H1 (cell line): ENCODE measurements at regions not wholly inside any gene's neighbourhood (a gene's known extent, or its start where the extent isn't known, plus 50 kb on each side); places are given as distances from the start of the nearest gene placed in this dataset.

ENCODE experiments used
- CTCF ChIA-PET: fragments of 300-600 bp; sonication (Branson Sonifier 250); formaldehyde crosslinking; loops from one replicate; lab custom pipeline; 2021; ENCODE audit not compliant: partially characterized antibody; lab: Charles Lee
- POLR2A ChIA-PET: fragments of 300-600 bp; sonication (Branson Sonifier 250); formaldehyde crosslinking; loops from one replicate; lab custom pipeline; 2021; ENCODE audit warnings: inconsistent platforms; ENCODE audit not compliant: partially characterized antibody; lab: Charles Lee
- DNase-seq, 2 experiments: peaks; one replicate each; pipeline versions ENCODE4 v3.0.0 to v3.0.0-alpha.2; 2010 to 2022; ENCODE audit warnings: low spot score in 2 of 2, low read depth in 1 of 2, mixed read lengths in 1 of 2
- FAIRE-seq: peaks from 2 replicates; lab custom pipeline; 2011; peaks lifted over from hg19 to GRCh38; lab: Jason Lieb, UNC
- H2AFZ ChIP-seq: 2 replicates; pipeline ENCODE4 v1.8.1; 2012; ENCODE audit warnings: low read length, inconsistent platforms
- H2AK5ac ChIP-seq: 2 replicates; pipeline ENCODE4 v1.6.1; 2013; ENCODE audit warnings: low read depth, low read length
- H2BK120ac ChIP-seq: replicated peaks from 2 replicates; pipeline ENCODE3; 2013; ENCODE audit warnings: low read depth, low read length, inconsistent platforms
- H2BK12ac ChIP-seq: 2 replicates; pipeline ENCODE4 v1.6.1; 2013; ENCODE audit warnings: low read depth, low read length
- H2BK15ac ChIP-seq: 2 replicates; pipeline ENCODE4 v1.6.1; 2013; ENCODE audit warnings: low read length
- H2BK20ac ChIP-seq: 2 replicates; pipeline ENCODE4 v1.6.1; 2013; ENCODE audit warnings: low read length
- H2BK5ac ChIP-seq: 2 replicates; pipeline ENCODE4 v1.6.1; 2013; ENCODE audit warnings: low read depth, low read length
- H3K14ac ChIP-seq: 2 replicates; pipeline ENCODE4 v1.6.1; 2013; ENCODE audit warnings: inconsistent platforms; ENCODE audit not compliant: insufficient read length
- H3K18ac ChIP-seq: 2 replicates; pipeline ENCODE4 v1.6.1; 2013; ENCODE audit warnings: low read length; ENCODE audit errors: extremely low read depth
- H3K23ac ChIP-seq: 2 replicates; pipeline ENCODE4 v1.6.1; 2013; ENCODE audit warnings: inconsistent platforms; ENCODE audit not compliant: insufficient read length
- H3K23me2 ChIP-seq: 2 replicates; pipeline ENCODE4 v1.6.1; 2013; ENCODE audit warnings: low read depth, low read length
- H3K27ac ChIP-seq: 2 replicates; pipeline ENCODE4 v1.6.1; 2011; ENCODE audit warnings: low read depth, low read length, inconsistent platforms
- H3K27me3 ChIP-seq, 4 experiments: replicated peaks in 1 of 4; 1 replicate in 1 of 4; 2 replicates in 3 of 4; pipeline versions ENCODE4 v1.6.1 to v1.8.1; 2011 to 2013; ENCODE audit warnings: low read length in 3 of 4, mild to moderate bottlenecking in 3 of 4, inconsistent platforms in 2 of 4, mixed read lengths in 2 of 4, moderate library complexity in 1 of 4; ENCODE audit not compliant: control insufficient read depth in 3 of 4, insufficient read depth in 3 of 4; ENCODE audit errors: extremely low read depth in 1 of 4
- H3K36me3 ChIP-seq, 4 experiments: 2 replicates each; pipeline versions ENCODE4 v1.6.1 to v1.8.1; 2011 to 2013; ENCODE audit warnings: mild to moderate bottlenecking in 4 of 4, low read length in 3 of 4, moderate library complexity in 2 of 4, control low read depth in 1 of 4, inconsistent platforms in 1 of 4; ENCODE audit not compliant: insufficient read depth in 4 of 4, control insufficient read depth in 2 of 4
- H3K4ac ChIP-seq: replicated peaks from 2 replicates; pipeline ENCODE3; 2013; ENCODE audit warnings: low read length, low read depth, mixed read lengths, inconsistent platforms; ENCODE audit not compliant: insufficient read length
- H3K4me1 ChIP-seq, 4 experiments: replicated peaks in 1 of 4; 1 replicate in 1 of 4; 2 replicates in 3 of 4; pipeline versions ENCODE4 v1.6.1 to v1.8.1; 2011 to 2013; ENCODE audit warnings: low read length in 3 of 4, inconsistent platforms in 2 of 4, mixed read lengths in 1 of 4; ENCODE audit not compliant: insufficient read depth in 4 of 4, control insufficient read depth in 3 of 4
- H3K4me2 ChIP-seq, 2 experiments: 2 replicates each; pipeline versions ENCODE4 v1.6.1 to v1.8.1; 2011 to 2013; ENCODE audit warnings: low read depth in 2 of 2, low read length in 2 of 2, control low read depth in 1 of 2, inconsistent platforms in 1 of 2, mild to moderate bottlenecking in 1 of 2; ENCODE audit not compliant: insufficient read depth in 1 of 2
- H3K4me3 ChIP-seq, 4 experiments: fragments of 200-600, 300-600 bp in 1 of 4; sonication (generic), shearing (Covaris generic), sonication (Bioruptor Twin) in 1 of 4; 2 replicates each; pipeline versions ENCODE4 v1.5.1 to v1.8.1; 2011 to 2016; ENCODE audit warnings: low read length in 4 of 4, low read depth in 3 of 4, control low read depth in 2 of 4, inconsistent platforms in 2 of 4, mild to moderate bottlenecking in 2 of 4, mixed read lengths in 1 of 4, moderate library complexity in 1 of 4; ENCODE audit not compliant: insufficient read depth in 2 of 4; ENCODE audit errors: extremely low read depth in 1 of 4
- H3K56ac ChIP-seq: replicated peaks from 2 replicates; pipeline ENCODE3; 2013; ENCODE audit warnings: low read depth, mild to moderate bottlenecking, mixed read lengths, low read length, inconsistent platforms; ENCODE audit not compliant: insufficient read length
- H3K79me1 ChIP-seq: 2 replicates; pipeline ENCODE4 v1.6.1; 2013; ENCODE audit warnings: low read depth, low read length, control low read depth
- H3K79me2 ChIP-seq, 2 experiments: 2 replicates each; pipeline versions ENCODE4 v1.6.1 to v1.8.1; 2012 to 2013; ENCODE audit warnings: low read length in 2 of 2, mild to moderate bottlenecking in 2 of 2, inconsistent platforms in 1 of 2; ENCODE audit not compliant: insufficient read depth in 2 of 2, control insufficient read depth in 1 of 2
- H3K9ac ChIP-seq, 4 experiments: replicated peaks in 1 of 4; 1 replicate in 1 of 4; 2 replicates in 3 of 4; pipeline versions ENCODE4 v1.6.1 to v1.8.1; 2011 to 2013; ENCODE audit warnings: low read depth in 3 of 4, low read length in 3 of 4, control low read depth in 2 of 4, mild to moderate bottlenecking in 2 of 4, moderate library complexity in 2 of 4, inconsistent platforms in 1 of 4; ENCODE audit errors: extremely low read depth in 1 of 4
- H3K9me3 ChIP-seq, 2 experiments: 2 replicates each; pipeline versions ENCODE4 v1.6.1 to v1.8.1; 2012 to 2013; ENCODE audit warnings: mild to moderate bottlenecking in 2 of 2, moderate library complexity in 2 of 2, control low read depth in 1 of 2, inconsistent platforms in 1 of 2, low read depth in 1 of 2, low read length in 1 of 2, mixed read lengths in 1 of 2; ENCODE audit not compliant: insufficient read depth in 2 of 2
- H4K20me1 ChIP-seq, 2 experiments: replicated peaks in 1 of 2; 2 replicates each; pipeline versions ENCODE3 to v1.8.1; 2011 to 2013; ENCODE audit warnings: inconsistent platforms in 2 of 2, low read length in 2 of 2, mild to moderate bottlenecking in 1 of 2; ENCODE audit not compliant: insufficient read depth in 2 of 2, control insufficient read depth in 1 of 2
- H4K5ac ChIP-seq: 2 replicates; pipeline ENCODE4 v1.6.1; 2013; ENCODE audit warnings: low read length, low read depth, mixed read lengths, inconsistent platforms; ENCODE audit not compliant: insufficient read length
- H4K8ac ChIP-seq: 2 replicates; pipeline ENCODE4 v1.8.0; 2013; ENCODE audit warnings: mild to moderate bottlenecking, moderate library complexity, low read length, inconsistent platforms; ENCODE audit not compliant: insufficient read depth; ENCODE audit errors: extremely low read depth
- H4K91ac ChIP-seq: replicated peaks from 2 replicates; pipeline ENCODE3; 2013; ENCODE audit warnings: low read length, mixed read lengths, inconsistent platforms; ENCODE audit not compliant: insufficient read length
- BACH1 ChIP-seq: IDR thresholded peaks from 2 replicates; pipeline ENCODE4 v1.6.1; 2012; ENCODE audit warnings: low read length, improper control_type of control experiment
- CHD1 ChIP-seq: IDR thresholded peaks from 2 replicates; pipeline ENCODE4 v1.6.1; 2012; ENCODE audit warnings: low read depth, low read length, improper control_type of control experiment
- HDAC6 ChIP-seq: IDR thresholded peaks from one replicate; pipeline ENCODE4 v1.7.1; 2012; ENCODE audit warnings: low read depth, mild to moderate bottlenecking, inconsistent platforms, low read length, moderate library complexity
- JUND ChIP-seq: IDR thresholded peaks from 2 replicates; pipeline ENCODE4 v1.6.1; 2011; ENCODE audit warnings: mild to moderate bottlenecking, improper control_type of control experiment, low read length
- RBBP5 ChIP-seq: IDR thresholded peaks from 2 replicates; pipeline ENCODE4 v1.7.1; 2012; ENCODE audit warnings: low read depth, mild to moderate bottlenecking, inconsistent platforms, low read length, moderate library complexity, borderline replicate concordance
- RNF2 ChIP-seq: fragments of 200-900, 300-1000 bp; sonication (generic); IDR thresholded peaks from 2 replicates; pipeline ENCODE4 v1.7.1; 2016; ENCODE audit warnings: borderline replicate concordance, low read depth, mild to moderate bottlenecking, antibody characterized with exemption, low read length; ENCODE audit not compliant: poor library complexity, severe bottlenecking; ENCODE audit errors: missing control alignments
- WGBS, 2 experiments: shearing (Covaris generic) in 1 of 2; methylation state at CpG; one replicate each; pipeline versions ENCODE4 v1.1.6 to v1.1.7; 2013 to 2015; ENCODE audit warnings: low lambda C conversion rate in 2 of 2, mixed read lengths in 2 of 2, inconsistent platforms in 1 of 2, low coverage in 1 of 2, missing lambda C conversion rate in 1 of 2; ENCODE audit not compliant: insufficient replicate concordance in 2 of 2, insufficient coverage in 1 of 2, insufficient read length in 1 of 2; ENCODE audit errors: extremely low coverage in 1 of 2, missing lambda C conversion rate in 1 of 2; 5-methylcytosine and 5-hydroxymethylcytosine counted together
- TF ChIP-seq, protein P1 (sequence below), 3 experiments: IDR thresholded peaks; 1 replicate in 2 of 3; 2 replicates in 1 of 3; pipeline versions ENCODE4 v1.5.1 to v1.6.1; 2011; ENCODE audit warnings: low read length in 3 of 3, mild to moderate bottlenecking in 3 of 3, inconsistent platforms in 2 of 3, low read depth in 1 of 3, moderate library complexity in 1 of 3; ENCODE audit not compliant: insufficient read depth in 1 of 3; ENCODE audit errors: control extremely low read depth in 1 of 3
- TF ChIP-seq, protein P2 (sequence below): IDR thresholded peaks from 2 replicates; pipeline ENCODE4 v1.6.1; 2011; ENCODE audit warnings: low read length, improper control_type of control experiment

DNA sequence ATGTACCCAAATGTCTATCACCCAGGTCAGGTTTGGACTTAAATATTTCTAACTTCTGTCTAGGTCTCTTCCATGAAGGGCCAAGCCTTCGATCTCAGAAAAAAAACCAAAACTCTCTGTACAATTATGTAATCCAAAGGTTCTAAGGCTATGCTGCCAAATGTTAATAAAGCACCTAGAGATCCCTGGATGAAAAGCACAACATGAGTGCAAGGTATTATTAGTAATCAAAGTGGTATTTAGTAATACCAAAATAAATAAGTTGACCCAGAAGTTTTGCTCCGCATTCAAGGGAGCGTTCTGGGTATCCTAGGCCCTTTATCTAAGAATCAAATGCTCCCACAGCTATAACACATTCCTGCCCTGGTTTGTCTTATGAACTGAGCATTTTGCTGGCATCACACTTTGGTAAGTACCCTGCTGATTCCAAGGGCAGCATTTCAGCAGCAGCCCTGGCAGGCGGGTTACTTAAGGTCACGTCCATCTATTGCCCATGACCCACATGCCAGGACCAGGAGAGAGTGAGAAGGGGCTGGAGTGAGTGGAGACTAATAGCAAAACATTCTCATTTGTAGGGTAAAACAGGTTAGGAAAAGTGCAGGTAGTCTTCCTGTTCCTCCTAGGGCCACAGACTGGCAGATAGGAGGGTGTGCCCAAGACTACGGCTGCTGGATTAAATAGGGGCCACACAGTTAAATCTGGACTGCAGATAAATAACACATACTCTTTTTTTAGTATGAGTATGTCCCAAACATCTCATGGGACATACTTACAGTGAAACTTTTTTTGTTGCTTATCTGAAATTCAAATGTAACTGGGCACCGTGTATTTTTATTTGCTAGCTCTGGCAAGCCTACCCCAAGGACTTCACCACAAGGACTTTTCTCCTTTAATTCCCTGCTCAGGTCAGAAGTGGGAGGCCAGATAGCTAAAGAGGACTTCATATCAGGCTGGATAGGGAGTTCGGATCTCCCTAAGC lies 76.0 kb upstream of the SNRK start:
- Histone ChIP-seq H2AK5ac (no peak overlapping the region), H4K5ac (no peak overlapping the region), H4K20me1 (no peaks in the 10 kb centered on the region), H3K56ac (no peak overlapping the region), H3K4me3 (no peak overlapping the region), H3K36me3 (no peaks in the 10 kb centered on the region), H3K79me1 (no peaks in the 10 kb centered on the region), H3K27me3 (no peaks in the 10 kb centered on the region), H2BK15ac (no peak overlapping the region), H3K4me2 (no peak overlapping the region), H3K14ac (no peak overlapping the region), H3K79me2 (no peaks in the 10 kb centered on the region), H4K8ac (no peak overlapping the region), H3K23ac (no peak overlapping the region), H2BK120ac (no peak overlapping the region), H2BK20ac (no peak overlapping the region), H2AFZ (no peak overlapping the region), H3K23me2 (no peaks in the 10 kb centered on the region), H4K91ac (no peak overlapping the region), H3K4ac (no peak overlapping the region), H3K18ac (no peak overlapping the region), H3K27ac (no peak overlapping the region), H3K9ac (no peak overlapping the region), H3K4me1 (no peaks in the 10 kb centered on the region), H2BK5ac (no peak overlapping the region), H3K9me3 (no peaks in the 10 kb centered on the region), H2BK12ac (no peak overlapping the region)
- CTCF ChIA-PET: interaction anchor here (0.9 kb wide), 1 partner anchor 10 kb away, joined by 3 read pairs; no protein-coding TSS in a partner anchor
- no peak for FAIRE-seq
- POLR2A ChIA-PET: no interaction called here
- DNase-seq: no peak
- WGBS, 2 experiments: 87% methylated on average over 8 of the region's 8 CpGs; no CpG with 5 or more reads in 1 of the 2 experiments
- no peak for TF ChIP-seq BACH1
- TF ChIP-seq, protein P1, sequence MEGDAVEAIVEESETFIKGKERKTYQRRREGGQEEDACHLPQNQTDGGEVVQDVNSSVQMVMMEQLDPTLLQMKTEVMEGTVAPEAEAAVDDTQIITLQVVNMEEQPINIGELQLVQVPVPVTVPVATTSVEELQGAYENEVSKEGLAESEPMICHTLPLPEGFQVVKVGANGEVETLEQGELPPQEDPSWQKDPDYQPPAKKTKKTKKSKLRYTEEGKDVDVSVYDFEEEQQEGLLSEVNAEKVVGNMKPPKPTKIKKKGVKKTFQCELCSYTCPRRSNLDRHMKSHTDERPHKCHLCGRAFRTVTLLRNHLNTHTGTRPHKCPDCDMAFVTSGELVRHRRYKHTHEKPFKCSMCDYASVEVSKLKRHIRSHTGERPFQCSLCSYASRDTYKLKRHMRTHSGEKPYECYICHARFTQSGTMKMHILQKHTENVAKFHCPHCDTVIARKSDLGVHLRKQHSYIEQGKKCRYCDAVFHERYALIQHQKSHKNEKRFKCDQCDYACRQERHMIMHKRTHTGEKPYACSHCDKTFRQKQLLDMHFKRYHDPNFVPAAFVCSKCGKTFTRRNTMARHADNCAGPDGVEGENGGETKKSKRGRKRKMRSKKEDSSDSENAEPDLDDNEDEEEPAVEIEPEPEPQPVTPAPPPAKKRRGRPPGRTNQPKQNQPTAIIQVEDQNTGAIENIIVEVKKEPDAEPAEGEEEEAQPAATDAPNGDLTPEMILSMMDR (IDR thresholded peaks at IDR 0.05; ENCODE audit: control extremely low read depth in 1 of 3, insufficient read depth in 1 of 3, low read depth in 1 of 3, low read length in 3 of 3): no peak
- no peak for TF ChIP-seq RNF2
- TF ChIP-seq RBBP5: no peak
- TF ChIP-seq, protein P2, sequence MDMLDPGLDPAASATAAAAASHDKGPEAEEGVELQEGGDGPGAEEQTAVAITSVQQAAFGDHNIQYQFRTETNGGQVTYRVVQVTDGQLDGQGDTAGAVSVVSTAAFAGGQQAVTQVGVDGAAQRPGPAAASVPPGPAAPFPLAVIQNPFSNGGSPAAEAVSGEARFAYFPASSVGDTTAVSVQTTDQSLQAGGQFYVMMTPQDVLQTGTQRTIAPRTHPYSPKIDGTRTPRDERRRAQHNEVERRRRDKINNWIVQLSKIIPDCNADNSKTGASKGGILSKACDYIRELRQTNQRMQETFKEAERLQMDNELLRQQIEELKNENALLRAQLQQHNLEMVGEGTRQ: no peak
- no peak for TF ChIP-seq JUND
- TF ChIP-seq CHD1: no peak
- TF ChIP-seq HDAC6: no peak
